ENCODE measurements at regions not wholly inside any gene's neighbourhood (a gene's known extent, or its start where the extent isn't known, plus 50 kb on each side); places are given as distances from the start of the nearest gene placed in this dataset.
A peak's percentile ranks its signal among the peaks of the same experiment; 100 is the strongest.

GRCh38 chr3:43998836-43999727, 242.6 kb upstream of the TOPAZ1 start:
- SMC1A ChIA-PET (ENCODE audit: uncharacterized antibody, unreplicated experiment): interaction anchor here (0.8 to 8.5 kb wide), 7 partner anchors 9 to 115 kb away, joined by 3 to 87 read pairs (median 7); no protein-coding TSS in a partner anchor
- no peak for TF ChIP-seq ZBTB4 (CRISPR knock-in tag; IDR thresholded peaks at IDR 0.05)
- TF ChIP-seq NR2F1 (conservative IDR thresholded peaks at IDR 0.05): peak; percentile 4; the same call in 1 of the 2 replicates
- TF ChIP-seq ZSCAN29 (IDR thresholded peaks at IDR 0.05): no peak
- TF ChIP-seq TCF12 (IDR thresholded peaks at IDR 0.05; ENCODE audit: low read depth, low read length): 0 out of 2 replicates have a peak, but pooled peaks have one; percentile 9
- TF ChIP-seq BCL11A (IDR thresholded peaks at IDR 0.05; ENCODE audit: low read depth, low read length): no peak
- no peak for TF ChIP-seq EED (IDR thresholded peaks at IDR 0.05; ENCODE audit: low read depth)
- TF ChIP-seq REST (IDR thresholded peaks at IDR 0.05; ENCODE audit: low read depth, low read length): no peak
- TF ChIP-seq CTCF (IDR thresholded peaks at IDR 0.05 in 2 of 3, conservative IDR thresholded peaks at IDR 0.05 in 1 of 3; ENCODE audit: control insufficient read depth in 2 of 3, extremely low read depth in 1 of 3, insufficient read depth in 1 of 3, low read depth in 3 of 3, low read length in 3 of 3): no peak
- no peak for TF ChIP-seq CEBPZ (IDR thresholded peaks at IDR 0.05; ENCODE audit: low read depth, low read length)

More at GRCh38 chr3:43998836-43999727, 242.6 kb upstream of the TOPAZ1 start:
- Histone ChIP-seq H3K27me3 (replicated peaks in 1 of 2; ENCODE audit: control insufficient read depth in 2 of 2, insufficient read depth in 2 of 2, low read length in 1 of 2) (peaks cover 16 to 18% of the 10 kb centered on the region in 2 experiments), H4K20me1 (ENCODE audit: control insufficient read depth, insufficient read depth) (no peaks in the 10 kb centered on the region), H3K36me3 (ENCODE audit: control insufficient read depth in 2 of 2, insufficient read depth in 2 of 2, low read length in 1 of 2) (no peaks in the 10 kb centered on the region), H3K4me3 (peak overlapping the region; percentile 83), H3K9me3 (replicated peaks; ENCODE audit: control insufficient read depth, insufficient read depth, low read length) (no peaks in the 10 kb centered on the region), H3K4me1 (ENCODE audit: control insufficient read depth, insufficient read depth, low read length) (peaks cover 15% of the 10 kb centered on the region), H3K27ac (ENCODE audit: control insufficient read depth, insufficient read depth) (no peak overlapping the region; the same call in 1 of the 2 replicates), H3K4me2 (ENCODE audit: control insufficient read depth, insufficient read depth) (peak overlapping the region; percentile 95), H3K79me2 (ENCODE audit: control insufficient read depth, insufficient read depth, low read length) (peaks cover 46% of the 10 kb centered on the region), H2AFZ (ENCODE audit: control insufficient read depth, low read depth, low read length) (peak overlapping the region; percentile 70), H3K9ac (ENCODE audit: control insufficient read depth, insufficient read depth, low read length) (peak overlapping the region; percentile 37; the same call in 1 of the 2 replicates)
- RAD21 ChIA-PET (ENCODE audit: unreplicated experiment): interaction anchor here (0.8 to 5.9 kb wide), 5 partner anchors 21 to 105 kb away, joined by 3 to 34 read pairs (median 20); no protein-coding TSS in a partner anchor
- FAIRE-seq: no peak
- intact Hi-C loops (cut with micrococcal nuclease; ENCODE audit: unreplicated experiment): loop anchor here (2.0 to 10.0 kb wide), 3 partner anchors 48 to 234 kb away; no protein-coding TSS in a partner anchor
- POLR2A ChIA-PET: interaction anchor here (1.3 to 2.5 kb wide), 3 partner anchors 37 to 103 kb away, joined by 3 to 10 read pairs (median 4); no protein-coding TSS in a partner anchor
- in situ Hi-C loops (cut with MboI): loop anchor here (10.0 kb wide), 1 partner anchor 196 kb away; no protein-coding TSS in a partner anchor
- BruUV-seq (replicated peaks): no TSS peak
- CTCF ChIA-PET: interaction anchor here (0.6 to 6.4 kb wide), 7 partner anchors 9 to 115 kb away, joined by 3 to 47 read pairs (median 3); no protein-coding TSS in a partner anchor
- DNase-seq (ENCODE audit: low read depth, low spot score): no peak
- ATAC-seq: peak; percentile 22
- WGBS (ENCODE audit: insufficient coverage, insufficient replicate concordance, low lambda C conversion rate, missing lambda C conversion rate): 5% methylated on average over 69 of the region's 93 CpGs
